SK-N-SH (cell line): ENCODE measurements at regions not wholly inside any gene's neighbourhood (a gene's known extent, or its start where the extent isn't known, plus 50 kb on each side); places are given as distances from the start of the nearest gene placed in this dataset.
"Not testable (repeated sequence)": the region's sequence is repeated elsewhere in the genome, so short reads cannot be mapped to it uniquely, and the experiment has no call there.

ENCODE experiments used
- CTCF ChIA-PET: fragments of 300-600, 350-600 bp; formaldehyde crosslinking; extraction: SDS; loops from one replicate; lab custom pipeline; 2021; lab: Yijun Ruan, JAX
- POLR2A ChIA-PET: fragments of 350-600 bp; sonication (Branson Sonifier 250); formaldehyde crosslinking; extraction: SDS; loops from one replicate; lab custom pipeline; 2020; ENCODE audit warnings: antibody characterized with exemption, inconsistent platforms; lab: Yijun Ruan, JAX
- DNase-seq: peaks from one replicate; pipeline ENCODE4 v3.0.0; 2012
- H2AFZ ChIP-seq: fragments of 200-600 bp; sonication (generic); 2 replicates; pipeline ENCODE4 v1.8.1; 2016; ENCODE audit warnings: antibody characterized with exemption, mild to moderate bottlenecking, low read depth
- H3F3A ChIP-seq: fragments of 200-600 bp; sonication (generic); replicated peaks from 2 replicates; pipeline ENCODE3; 2016; ENCODE audit warnings: antibody characterized with exemption, mild to moderate bottlenecking; ENCODE audit not compliant: insufficient read depth
- H3K27ac ChIP-seq, 2 experiments: fragments of 200-500 bp in 1 of 2; fragments of 200-600 bp in 1 of 2; sonication (Bioruptor generic) in 1 of 2; sonication (generic), shearing (Covaris generic) in 1 of 2; 2 replicates each; pipeline versions ENCODE4 v1.5.1 to v1.6.1; 2014 to 2016; ENCODE audit warnings: low read depth in 2 of 2, inconsistent platforms in 1 of 2, low read length in 1 of 2, mild to moderate bottlenecking in 1 of 2, mixed read lengths in 1 of 2
- H3K27me3 ChIP-seq: fragments of 200-600 bp; sonication (generic), shearing (Covaris generic); 2 replicates; pipeline ENCODE4 v1.6.1; 2016; ENCODE audit warnings: mixed run types; ENCODE audit not compliant: insufficient read depth
- H3K36me3 ChIP-seq, 2 experiments: fragments of 200-500 bp in 1 of 2; fragments of 200-600 bp in 1 of 2; sonication (Bioruptor generic) in 1 of 2; sonication (generic) in 1 of 2; replicated peaks in 1 of 2; 2 replicates each; pipeline versions ENCODE3 to v1.5.1; 2014 to 2016; ENCODE audit warnings: low read length in 1 of 2, mild to moderate bottlenecking in 1 of 2; ENCODE audit not compliant: insufficient read depth in 2 of 2, control insufficient read depth in 1 of 2
- H3K4me1 ChIP-seq, 2 experiments: fragments of 200-500 bp in 1 of 2; fragments of 200-600 bp in 1 of 2; sonication (Bioruptor generic) in 1 of 2; sonication (generic), shearing (Covaris generic) in 1 of 2; 2 replicates each; pipeline versions ENCODE4 v1.5.1 to v1.6.1; 2014 to 2016; ENCODE audit warnings: low read depth in 1 of 2, low read length in 1 of 2, mixed run types in 1 of 2; ENCODE audit not compliant: insufficient read depth in 2 of 2, control insufficient read depth in 1 of 2
- H3K4me2 ChIP-seq: fragments of 200-600 bp; sonication (generic), shearing (Covaris generic); 2 replicates; pipeline ENCODE4 v1.6.1; 2017; ENCODE audit warnings: mixed run types
- H3K4me3 ChIP-seq, 2 experiments: fragments of 200-500 bp in 1 of 2; fragments of 200-600 bp in 1 of 2; sonication (Bioruptor generic) in 1 of 2; sonication (generic), shearing (Covaris generic) in 1 of 2; 2 replicates each; pipeline versions ENCODE4 v1.5.1 to v1.8.1; 2014 to 2016; ENCODE audit warnings: low read depth in 2 of 2, inconsistent platforms in 1 of 2, low read length in 1 of 2, mild to moderate bottlenecking in 1 of 2, mixed read lengths in 1 of 2, moderate library complexity in 1 of 2
- H3K79me2 ChIP-seq: fragments of 200-600 bp; sonication (generic); 2 replicates; pipeline ENCODE4 v1.8.1; 2017; ENCODE audit warnings: mild to moderate bottlenecking; ENCODE audit not compliant: insufficient read depth
- H3K9ac ChIP-seq: fragments of 200-600 bp; sonication (generic); 2 replicates; pipeline ENCODE4 v1.6.1; 2017; ENCODE audit warnings: mixed run types
- H3K9me2 ChIP-seq: fragments of 200-600 bp; sonication (generic); 2 replicates; pipeline ENCODE4 v1.6.1; 2017; ENCODE audit warnings: mixed run types
- H3K9me3 ChIP-seq: fragments of 200-600 bp; sonication (generic); 2 replicates; pipeline ENCODE4 v1.6.1; 2017; ENCODE audit warnings: mixed run types, mild to moderate bottlenecking, moderate library complexity
- H4K20me1 ChIP-seq: fragments of 200-600 bp; sonication (generic); 2 replicates; pipeline ENCODE4 v1.6.1; 2017; ENCODE audit warnings: mild to moderate bottlenecking, mixed run types; ENCODE audit not compliant: insufficient read depth
- RAD21 ChIP-seq: IDR thresholded peaks from 2 replicates; pipeline ENCODE4 v1.6.1; 2012; ENCODE audit warnings: mild to moderate bottlenecking, low read length
- WGBS: methylation state at CpG from one replicate; pipeline ENCODE4 v1.1.6; 2017; ENCODE audit warnings: low lambda C conversion rate; 5-methylcytosine and 5-hydroxymethylcytosine counted together
- TF ChIP-seq, protein P1 (sequence below): fragments of 200-600 bp; sonication (generic); IDR thresholded peaks from 2 replicates; pipeline ENCODE4 v1.6.1; 2017; ENCODE audit warnings: antibody characterized with exemption, mild to moderate bottlenecking, moderate library complexity

DNA sequence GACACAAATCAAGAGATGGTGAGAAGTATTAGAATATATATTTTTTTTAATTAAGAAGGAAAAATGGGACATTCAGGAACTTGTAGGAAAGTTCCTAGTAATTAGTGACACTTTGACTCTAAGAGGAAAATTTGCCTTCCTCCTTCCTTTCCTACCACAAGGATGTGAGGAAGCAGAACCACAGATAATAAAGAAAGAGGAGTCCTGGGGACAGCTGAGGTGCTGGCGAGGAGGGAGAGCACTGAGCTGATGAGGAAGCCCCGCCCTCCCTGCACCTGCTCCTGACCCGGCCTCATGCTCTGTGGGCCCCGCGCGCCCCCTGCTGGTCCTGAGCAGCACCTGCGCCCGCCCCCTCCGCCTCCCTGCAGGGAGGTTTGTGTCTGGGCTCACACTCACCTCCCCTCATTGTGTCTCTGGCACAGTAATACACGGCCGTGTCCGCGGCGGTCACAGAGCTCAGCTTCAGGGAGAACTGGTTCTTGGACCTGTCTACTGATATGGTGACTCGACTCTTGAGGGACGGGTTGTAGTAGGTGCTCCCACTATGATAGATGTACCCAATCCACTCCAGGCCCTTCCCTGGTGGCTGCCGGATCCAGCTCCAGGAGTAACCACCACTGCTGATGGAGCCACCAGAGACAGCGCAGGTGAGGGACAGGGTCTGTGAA is 822.6 kb downstream of the TMEM121 start:
- DNase-seq, H3K9me3 ChIP-seq, H3K79me2 ChIP-seq, H3K9ac ChIP-seq, POLR2A ChIA-PET, H3K27me3 ChIP-seq, H3F3A ChIP-seq, H3K4me3 ChIP-seq, H2AFZ ChIP-seq, H3K36me3 ChIP-seq, H3K4me2 ChIP-seq, H3K4me1 ChIP-seq, H4K20me1 ChIP-seq, H3K9me2 ChIP-seq, H3K27ac ChIP-seq: not testable (repeated sequence)
- TF ChIP-seq, protein P1, sequence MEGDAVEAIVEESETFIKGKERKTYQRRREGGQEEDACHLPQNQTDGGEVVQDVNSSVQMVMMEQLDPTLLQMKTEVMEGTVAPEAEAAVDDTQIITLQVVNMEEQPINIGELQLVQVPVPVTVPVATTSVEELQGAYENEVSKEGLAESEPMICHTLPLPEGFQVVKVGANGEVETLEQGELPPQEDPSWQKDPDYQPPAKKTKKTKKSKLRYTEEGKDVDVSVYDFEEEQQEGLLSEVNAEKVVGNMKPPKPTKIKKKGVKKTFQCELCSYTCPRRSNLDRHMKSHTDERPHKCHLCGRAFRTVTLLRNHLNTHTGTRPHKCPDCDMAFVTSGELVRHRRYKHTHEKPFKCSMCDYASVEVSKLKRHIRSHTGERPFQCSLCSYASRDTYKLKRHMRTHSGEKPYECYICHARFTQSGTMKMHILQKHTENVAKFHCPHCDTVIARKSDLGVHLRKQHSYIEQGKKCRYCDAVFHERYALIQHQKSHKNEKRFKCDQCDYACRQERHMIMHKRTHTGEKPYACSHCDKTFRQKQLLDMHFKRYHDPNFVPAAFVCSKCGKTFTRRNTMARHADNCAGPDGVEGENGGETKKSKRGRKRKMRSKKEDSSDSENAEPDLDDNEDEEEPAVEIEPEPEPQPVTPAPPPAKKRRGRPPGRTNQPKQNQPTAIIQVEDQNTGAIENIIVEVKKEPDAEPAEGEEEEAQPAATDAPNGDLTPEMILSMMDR: peak; percentile 44
- peak; percentile 14; the same call in 1 of the 2 replicates for TF ChIP-seq RAD21
- 0% methylated on average over 1 of the region's 18 CpGs for whole genome bisulfite sequencing
- CTCF ChIA-PET: interaction anchor here (1.0 kb wide), 1 partner anchor 62 kb away, joined by 4 read pairs; no protein-coding TSS in a partner anchor

DNA sequence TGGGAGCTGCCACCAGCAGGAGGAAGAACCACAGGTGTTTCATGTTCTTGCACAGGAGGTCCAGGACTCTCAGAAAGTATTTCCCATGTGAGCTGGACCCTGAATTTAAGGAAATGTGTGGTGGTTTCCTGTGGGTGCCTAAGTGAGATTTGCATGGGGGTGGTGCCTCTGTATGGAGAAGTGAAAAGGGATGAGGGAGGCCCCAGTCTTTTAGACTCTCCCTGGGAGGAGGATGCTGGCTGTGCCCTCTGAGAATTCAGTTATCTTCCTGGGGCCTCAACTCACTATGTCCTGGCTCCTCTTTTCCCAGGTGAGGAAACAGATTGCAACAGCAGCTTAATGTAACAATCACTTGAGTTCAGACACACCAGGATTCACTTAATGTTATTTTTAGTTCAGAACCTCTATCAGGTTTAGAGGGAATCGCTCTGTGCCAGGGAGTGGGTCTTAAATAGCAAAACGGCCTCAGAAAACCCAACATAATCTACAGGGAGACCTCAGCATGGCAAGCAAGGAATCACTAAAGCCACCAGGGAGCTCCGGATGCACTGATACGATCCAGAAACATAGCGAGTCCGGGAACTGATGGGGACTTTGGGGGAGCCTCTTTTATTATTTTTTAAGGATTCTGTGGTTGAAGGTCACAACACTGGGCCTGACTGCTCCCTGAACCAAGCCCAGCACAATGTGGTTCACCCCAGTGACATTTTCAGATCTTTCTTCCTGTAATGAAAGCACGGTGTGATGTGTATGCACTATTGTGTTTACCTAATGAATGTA is 823.5 kb downstream of the TMEM121 start:
- H3K27ac ChIP-seq, H3K4me3 ChIP-seq, H4K20me1 ChIP-seq, H3K9me2 ChIP-seq, DNase-seq, H3K27me3 ChIP-seq, H2AFZ ChIP-seq, H3K4me1 ChIP-seq, H3F3A ChIP-seq, H3K9ac ChIP-seq, POLR2A ChIA-PET, H3K9me3 ChIP-seq, H3K4me2 ChIP-seq, H3K36me3 ChIP-seq, CTCF ChIA-PET, H3K79me2 ChIP-seq: not testable (repeated sequence)
- WGBS: 8% methylated on average over 7 of the region's 7 CpGs

DNA sequence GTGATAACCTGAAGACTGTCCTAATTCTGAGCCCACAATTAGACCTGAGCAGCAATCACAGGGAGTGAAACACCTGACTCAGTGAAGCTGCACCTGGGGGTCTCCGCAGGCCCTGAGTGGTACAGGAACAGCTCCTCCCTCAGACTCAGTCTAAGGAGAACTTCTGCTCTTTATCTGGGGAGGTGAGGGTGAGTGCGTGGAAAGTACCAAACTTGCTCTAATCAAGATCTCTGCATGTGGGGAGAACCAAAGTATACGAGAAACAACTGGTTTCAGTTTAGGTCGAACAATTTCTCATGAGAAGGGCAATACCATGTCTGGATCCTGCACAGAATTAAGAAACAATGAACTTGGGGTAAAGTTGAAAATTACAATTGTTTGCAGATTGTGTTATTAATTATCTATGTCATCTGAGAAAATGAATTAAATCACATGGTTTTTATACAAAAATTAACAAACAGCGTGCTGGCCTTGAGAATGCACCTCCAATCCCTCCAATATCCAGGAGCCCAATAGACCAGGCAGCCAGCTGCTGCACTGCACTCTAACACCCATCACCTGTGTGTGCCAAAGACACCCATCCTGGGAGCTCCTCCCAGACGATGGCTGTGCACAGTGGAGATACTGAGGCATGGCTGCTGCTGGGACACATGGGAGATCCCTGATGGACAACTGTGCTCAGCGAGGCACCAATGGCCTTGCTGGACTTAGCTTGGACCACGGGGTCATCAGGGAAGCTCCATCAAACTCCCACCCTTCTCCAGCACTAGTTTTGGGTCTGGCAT is 828.8 kb downstream of the TMEM121 start:
- H3K9me3 ChIP-seq, H4K20me1 ChIP-seq, H3K4me1 ChIP-seq, H3K4me3 ChIP-seq, POLR2A ChIA-PET, H3K36me3 ChIP-seq, H3K4me2 ChIP-seq, H3K27ac ChIP-seq, DNase-seq, H3K27me3 ChIP-seq, H3K79me2 ChIP-seq, H3F3A ChIP-seq, H3K9ac ChIP-seq, H2AFZ ChIP-seq, H3K9me2 ChIP-seq: not testable (repeated sequence)
- 2% methylated on average over 7 of the region's 8 CpGs for WGBS
- CTCF ChIA-PET: interaction anchor here (2.0 kb wide), 1 partner anchor 18 kb away, joined by 7 read pairs; no protein-coding TSS in a partner anchor

DNA sequence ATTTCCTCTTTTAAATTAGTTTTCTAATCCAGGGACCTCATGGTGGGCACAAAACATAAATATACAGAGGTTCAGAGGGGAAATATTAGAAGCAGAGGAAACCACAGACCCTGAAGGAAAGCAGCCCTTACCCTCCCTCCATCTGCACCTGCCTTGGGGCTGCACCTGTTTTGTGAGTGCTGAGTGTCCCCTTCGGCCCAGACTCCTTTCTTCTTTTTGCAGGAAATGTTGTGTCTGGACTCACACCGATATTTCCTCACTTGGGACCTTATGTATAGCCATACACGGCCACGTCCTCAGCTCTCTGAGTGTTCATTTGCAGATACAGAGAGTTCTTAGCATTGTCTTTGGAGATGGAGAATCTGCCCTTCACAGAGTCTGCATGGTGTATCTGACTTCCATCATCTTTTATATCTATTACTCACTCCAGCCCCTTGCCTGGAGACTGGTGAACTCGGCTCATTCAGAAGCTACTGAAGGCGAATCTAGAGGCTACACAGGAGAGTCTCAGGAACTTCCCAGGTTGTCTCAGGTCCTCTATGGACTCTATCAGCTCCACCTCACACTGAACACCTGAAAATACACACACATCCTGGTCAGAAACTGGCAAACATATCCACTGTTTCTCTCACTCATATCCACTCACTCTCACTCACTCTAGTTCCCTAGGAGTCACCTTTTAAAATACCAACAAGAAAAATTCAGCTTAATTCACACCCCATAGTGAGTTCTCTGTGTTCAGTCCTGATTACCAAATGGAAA is 829.7 kb downstream of the TMEM121 start:
- CTCF ChIA-PET: interaction anchor here (2.0 kb wide), 1 partner anchor 17 kb away, joined by 7 read pairs; no protein-coding TSS in a partner anchor
- H3K27ac ChIP-seq, H4K20me1 ChIP-seq, H3K36me3 ChIP-seq, H3K27me3 ChIP-seq, H3K9me3 ChIP-seq, H3K4me2 ChIP-seq, H3K79me2 ChIP-seq, DNase-seq, H3K4me3 ChIP-seq, H3F3A ChIP-seq, H3K4me1 ChIP-seq, H3K9ac ChIP-seq, H2AFZ ChIP-seq, POLR2A ChIA-PET, H3K9me2 ChIP-seq: not testable (repeated sequence)
- WGBS: 29% methylated on average over 6 of the region's 6 CpGs

DNA sequence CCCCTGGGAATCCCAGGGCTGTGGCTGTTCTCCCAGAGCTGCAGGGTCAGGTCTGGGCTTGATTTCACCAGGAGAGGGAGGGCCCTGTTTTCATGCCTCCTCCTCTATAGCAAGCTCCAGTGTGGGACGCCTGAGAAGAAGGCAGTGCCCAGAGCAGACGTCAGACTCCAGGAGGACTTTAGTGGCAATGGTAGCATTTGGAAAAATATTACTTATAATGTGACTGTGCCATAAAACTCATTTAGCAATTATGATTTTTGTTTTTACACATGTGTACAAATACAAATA is 830.2 kb downstream of the TMEM121 start:
- H3K9me2 ChIP-seq, DNase-seq, H4K20me1 ChIP-seq, H3K9me3 ChIP-seq, H3K36me3 ChIP-seq, H2AFZ ChIP-seq, H3K9ac ChIP-seq, H3K79me2 ChIP-seq, H3K4me3 ChIP-seq, H3K27me3 ChIP-seq, H3K4me2 ChIP-seq, H3F3A ChIP-seq, H3K4me1 ChIP-seq, H3K27ac ChIP-seq, POLR2A ChIA-PET: not testable (repeated sequence)
- CTCF ChIA-PET: interaction anchor here (2.0 kb wide), 1 partner anchor 17 kb away, joined by 7 read pairs; no protein-coding TSS in a partner anchor
- WGBS: 18% methylated on average over 2 of the region's 2 CpGs
